HUES64 (cell line): ENCODE measurements at regions not wholly inside any gene's neighbourhood (a gene's known extent, or its start where the extent isn't known, plus 50 kb on each side); places are given as distances from the start of the nearest gene placed in this dataset.
"Not testable (repeated sequence)": the region's sequence is repeated elsewhere in the genome, so short reads cannot be mapped to it uniquely, and the experiment has no call there.

Experiments
- H3K27ac ChIP-seq: 2 replicates; pipeline ENCODE4 v1.7.0; 2013; ENCODE audit warnings: low read depth, low read length, inconsistent platforms
- H3K27me3 ChIP-seq: 2 replicates; pipeline ENCODE4 v1.6.1; 2013; ENCODE audit warnings: mild to moderate bottlenecking, low read length; ENCODE audit not compliant: insufficient read depth
- H3K36me3 ChIP-seq: 2 replicates; pipeline ENCODE4 v1.6.1; 2013; ENCODE audit warnings: mild to moderate bottlenecking, low read length; ENCODE audit not compliant: insufficient read depth
- H3K4me1 ChIP-seq: 2 replicates; pipeline ENCODE4 v1.6.1; 2013; ENCODE audit warnings: mild to moderate bottlenecking, low read length, moderate library complexity; ENCODE audit not compliant: insufficient read depth
- H3K4me3 ChIP-seq: 2 replicates; pipeline ENCODE4 v1.5.1; 2013; ENCODE audit warnings: mild to moderate bottlenecking, low read length, moderate library complexity
- H3K9ac ChIP-seq: 2 replicates; pipeline ENCODE4 v1.6.1; 2013; ENCODE audit warnings: mild to moderate bottlenecking, low read depth, low read length
- H3K9me3 ChIP-seq: 2 replicates; pipeline ENCODE4 v1.6.1; 2013; ENCODE audit warnings: low read depth, low read length; ENCODE audit not compliant: insufficient read depth
- WGBS: fragments of 150-250, 120-280 bp; methylation state at CpG from one replicate; pipeline ENCODE4 v1.1.7; 2013; ENCODE audit warnings: missing lambda C conversion rate; 5-methylcytosine and 5-hydroxymethylcytosine counted together

- Histone ChIP-seq H3K27me3 (no peaks in the 10 kb centered on the region), H3K9me3 (no peaks in the 10 kb centered on the region), H3K4me1 (peaks cover 27% of the 10 kb centered on the region), H3K36me3 (no peaks in the 10 kb centered on the region), H3K4me3 (no peak overlapping the region), H3K27ac (no peak overlapping the region), H3K9ac (no peak overlapping the region)
- WGBS = 65% methylated on average over 11 of the region's 12 CpGs
Measured at GRCh38 chr2:175606010-175606841, 395.8 kb downstream of the LNPK start.

GRCh38 chr2:175605640-175606009, 396.4 kb downstream of the LNPK start:
- H3K4me3 ChIP-seq = no peak overlapping the region
- H3K4me1 ChIP-seq = peaks cover 33% of the 10 kb centered on the region
- no peaks in the 10 kb centered on the region for H3K27me3 ChIP-seq
- WGBS = 63% methylated on average over 5 of the region's 5 CpGs
- no peaks in the 10 kb centered on the region for H3K36me3 ChIP-seq
- H3K27ac ChIP-seq = no peak overlapping the region
- H3K9ac ChIP-seq = no peak overlapping the region
- H3K9me3 ChIP-seq = no peaks in the 10 kb centered on the region

GRCh38 chr2:175601969-175602368, 400.1 kb downstream of the LNPK start:
- H3K9me3 ChIP-seq = no peaks in the 10 kb centered on the region
- no peak overlapping the region for H3K27ac ChIP-seq
- H3K4me1 ChIP-seq = peaks cover 52% of the 10 kb centered on the region
- no peak overlapping the region for H3K4me3 ChIP-seq
- no peak overlapping the region for H3K9ac ChIP-seq
- WGBS = 100% methylated on average over 1 of the region's 1 CpG
- no peaks in the 10 kb centered on the region for H3K36me3 ChIP-seq
- no peaks in the 10 kb centered on the region for H3K27me3 ChIP-seq

GRCh38 chr2:175599966-175600831, 401.9 kb downstream of the LNPK start:
- Histone ChIP-seq H3K9me3 (no peaks in the 10 kb centered on the region), H3K36me3 (no peaks in the 10 kb centered on the region), H3K27me3 (no peaks in the 10 kb centered on the region), H3K4me3 (no peak overlapping the region), H3K27ac (no peak overlapping the region; the same call in 1 of the 2 replicates), H3K4me1 (peaks cover 39% of the 10 kb centered on the region), H3K9ac (no peak overlapping the region)
- WGBS = 78% methylated on average over 5 of the region's 7 CpGs

- no peak overlapping the region for H3K9ac ChIP-seq
- H3K9me3 ChIP-seq = no peaks in the 10 kb centered on the region
- no peaks in the 10 kb centered on the region for H3K27me3 ChIP-seq
- no peak overlapping the region for H3K4me3 ChIP-seq
- H3K36me3 ChIP-seq = no peaks in the 10 kb centered on the region
- no peak overlapping the region for H3K27ac ChIP-seq
- peaks cover 33% of the 10 kb centered on the region for H3K4me1 ChIP-seq
Measured at GRCh38 chr2:175597286-175597685, 404.8 kb downstream of the LNPK start.

- Histone ChIP-seq H3K27ac (no peak overlapping the region), H3K4me3 (no peak overlapping the region), H3K9ac (no peak overlapping the region), H3K4me1 (peaks cover 16% of the 10 kb centered on the region), H3K9me3 (no peaks in the 10 kb centered on the region), H3K27me3 (no peaks in the 10 kb centered on the region), H3K36me3 (no peaks in the 10 kb centered on the region)
- WGBS = 94% methylated on average over 4 of the region's 4 CpGs
Measured at GRCh38 chr2:175595139-175595538, 406.9 kb downstream of the LNPK start.

- Histone ChIP-seq H3K4me3 (peak overlapping the region; percentile 49), H3K9ac (peak overlapping the region; percentile 56; the same call in 1 of the 2 replicates), H3K4me1 (peaks cover 11% of the 10 kb centered on the region)
- H3K27me3 ChIP-seq, H3K36me3 ChIP-seq, H3K27ac ChIP-seq, H3K9me3 ChIP-seq: not testable (repeated sequence)
- WGBS = 39% methylated on average over 31 of the region's 32 CpGs
Measured at GRCh38 chr2:175593686-175594525, 408.2 kb downstream of the LNPK start.

- not testable (repeated sequence) for H3K27ac ChIP-seq, H3K36me3 ChIP-seq, H3K27me3 ChIP-seq, H3K9me3 ChIP-seq, H3K4me3 ChIP-seq, H3K9ac ChIP-seq, H3K4me1 ChIP-seq
- no CpG with 5 or more reads among the region's 1 CpG for WGBS
Measured at GRCh38 chr2:175588213-175588612, 406.7 kb upstream of the ATP5MC3 start.

GRCh38 chr2:175585496-175585895, 404.0 kb upstream of the ATP5MC3 start:
- no peak overlapping the region for H3K9ac ChIP-seq
- WGBS = 76% methylated on average over 1 of the region's 1 CpG
- no peak overlapping the region for H3K27ac ChIP-seq
- no peaks in the 10 kb centered on the region for H3K36me3 ChIP-seq
- peaks cover 5% of the 10 kb centered on the region; the same call in 1 of the 2 replicates for H3K4me1 ChIP-seq
- no peaks in the 10 kb centered on the region for H3K27me3 ChIP-seq
- no peak overlapping the region for H3K4me3 ChIP-seq
- no peaks in the 10 kb centered on the region for H3K9me3 ChIP-seq

- Histone ChIP-seq H3K9ac (no peak overlapping the region), H3K4me1 (peaks cover 7% of the 10 kb centered on the region), H3K36me3 (no peaks in the 10 kb centered on the region), H3K4me3 (no peak overlapping the region), H3K27ac (no peak overlapping the region), H3K27me3 (no peaks in the 10 kb centered on the region), H3K9me3 (no peaks in the 10 kb centered on the region)
- 56% methylated on average over 1 of the region's 1 CpG for WGBS
Measured at GRCh38 chr2:175580652-175581051, 399.1 kb upstream of the ATP5MC3 start.

GRCh38 chr2:175579646-175580045, 398.1 kb upstream of the ATP5MC3 start:
- H3K4me3 ChIP-seq = no peak overlapping the region
- peaks cover 7% of the 10 kb centered on the region for H3K4me1 ChIP-seq
- H3K36me3 ChIP-seq = no peaks in the 10 kb centered on the region
- 100% methylated on average over 1 of the region's 1 CpG for WGBS
- no peak overlapping the region for H3K9ac ChIP-seq
- H3K27me3 ChIP-seq = no peaks in the 10 kb centered on the region
- no peaks in the 10 kb centered on the region for H3K9me3 ChIP-seq
- no peak overlapping the region for H3K27ac ChIP-seq
